ENCODE measurements at regions not wholly inside any gene's neighbourhood (a gene's known extent, or its start where the extent isn't known, plus 50 kb on each side); places are given as distances from the start of the nearest gene placed in this dataset.
A peak's percentile ranks its signal among the peaks of the same experiment; 100 is the strongest.
"Not testable (repeated sequence)": the region's sequence is repeated elsewhere in the genome, so short reads cannot be mapped to it uniquely, and the experiment has no call there.

GRCh38 chr14:34098045-34098984 is 147.4 kb upstream of the EGLN3 start:
- DNase-seq (ENCODE audit: low read depth in 2 of 2) = peak; percentile 30 to 51

GRCh38 chr14:34097644-34098043 is 146.8 kb upstream of the EGLN3 start:
- DNase-seq (ENCODE audit: low read depth in 2 of 2) = no peak

DNA sequence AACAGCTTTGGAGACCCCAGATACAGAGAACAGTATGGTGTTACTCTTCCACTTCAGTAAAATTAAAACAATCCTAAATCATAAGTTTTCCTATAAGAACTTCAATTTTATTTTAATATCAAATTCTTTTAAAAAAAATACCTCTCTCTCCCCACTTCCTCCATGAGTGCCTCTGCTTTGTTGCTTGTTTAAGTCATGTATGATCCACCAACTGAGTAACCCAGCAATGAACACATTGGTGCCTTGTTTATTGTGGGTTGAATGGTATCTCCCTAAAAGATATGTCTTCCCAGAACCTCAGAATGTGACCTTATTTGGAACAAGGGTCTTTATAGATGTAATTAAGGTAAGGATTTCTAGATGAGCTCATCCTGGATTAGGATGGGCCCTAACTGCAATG is 143.5 kb upstream of the EGLN3 start:
- DNase-seq (ENCODE audit: low read depth in 2 of 2) = no peak

DNA sequence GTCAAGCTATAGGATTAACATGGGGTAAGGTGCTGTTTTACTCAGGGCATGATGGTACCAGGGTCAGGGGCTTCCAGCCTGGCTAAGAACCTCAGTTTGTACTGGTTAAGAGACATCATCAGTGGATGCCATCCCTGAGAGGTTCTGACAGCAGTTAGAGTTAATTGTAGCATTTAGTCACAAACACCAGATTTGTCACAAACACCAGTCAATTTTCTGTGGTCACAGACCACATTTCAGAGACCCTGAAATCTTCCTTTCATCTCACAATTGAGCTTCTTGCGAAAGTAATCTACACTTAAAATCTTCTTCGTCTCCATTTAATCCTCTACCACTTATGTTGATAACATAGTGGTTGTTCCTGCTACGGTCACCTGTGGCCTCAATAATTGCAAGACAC is 143.0 kb upstream of the EGLN3 start:
- DNase-seq (ENCODE audit: low read depth in 2 of 2) = no peak

GRCh38 chr14:34090451-34090850 is 139.6 kb upstream of the EGLN3 start:
- DNase-seq (ENCODE audit: low read depth in 2 of 2) = no peak

- DNase-seq (ENCODE audit: low read depth in 2 of 2) = no peak
Measured at GRCh38 chr14:34088914-34089313, 138.0 kb upstream of the EGLN3 start.

- DNase-seq (ENCODE audit: low read depth in 2 of 2) = no peak
Measured at GRCh38 chr14:34087571-34087970, 136.7 kb upstream of the EGLN3 start.

DNA sequence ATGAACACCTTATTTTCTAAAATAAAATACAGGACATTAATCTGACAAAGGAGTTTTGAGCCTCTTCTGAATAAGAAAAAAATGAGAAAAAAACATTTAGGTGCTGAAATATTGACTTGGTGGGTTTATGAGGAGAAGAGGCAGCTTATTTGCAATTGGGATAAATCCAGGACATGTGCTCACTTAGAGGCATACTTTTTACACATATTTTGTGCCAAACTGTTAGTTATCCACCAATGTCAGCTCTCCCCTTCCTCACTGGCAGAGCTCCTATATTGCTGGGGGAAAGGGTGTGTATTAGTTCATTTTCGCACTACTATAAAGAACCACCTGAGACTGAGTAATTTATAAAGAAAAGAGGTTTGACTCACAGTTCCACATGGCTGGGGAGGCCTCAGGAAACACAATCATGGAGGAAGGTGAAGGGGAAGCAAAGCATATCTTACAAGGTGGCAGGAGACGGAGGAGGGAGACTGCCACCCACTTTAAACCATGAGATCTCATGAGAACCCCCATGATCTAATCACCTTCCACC is 135.4 kb upstream of the EGLN3 start:
- no peak for DNase-seq (ENCODE audit: low read depth in 2 of 2)

- no peak for DNase-seq (ENCODE audit: low read depth in 2 of 2)
Measured at GRCh38 chr14:34085695-34086094, 134.8 kb upstream of the EGLN3 start.

- peak; percentile 26 to 47 for DNase-seq (ENCODE audit: low read depth in 2 of 2)
Measured at GRCh38 chr14:34081576-34082136, 130.8 kb upstream of the EGLN3 start.

GRCh38 chr14:34081101-34081575 is 130.3 kb upstream of the EGLN3 start:
- DNase-seq (ENCODE audit: low read depth in 2 of 2) = peak in 1 of 2 donors; percentile 3

DNA sequence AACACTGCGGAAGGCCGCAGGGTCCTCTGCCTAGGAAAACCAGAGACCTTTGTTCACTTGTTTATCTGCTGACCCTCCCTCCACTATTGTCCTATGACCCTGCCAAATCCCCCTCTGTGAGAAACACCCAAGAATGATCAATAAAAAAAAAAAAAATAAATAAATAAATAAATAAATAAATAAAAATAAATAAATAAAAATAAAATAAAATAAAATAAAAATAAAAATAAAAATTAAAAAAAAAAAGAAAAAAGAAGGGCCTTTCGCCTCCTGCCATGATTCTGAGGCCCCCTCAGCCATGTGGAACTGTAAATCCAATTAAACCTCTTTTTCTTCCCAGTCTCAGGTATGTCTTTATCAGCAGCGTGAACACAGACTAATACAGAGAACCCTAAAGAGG is 128.8 kb upstream of the EGLN3 start:
- DNase-seq (ENCODE audit: low read depth in 2 of 2) = not testable (repeated sequence)

GRCh38 chr14:34078117-34078743 is 127.4 kb upstream of the EGLN3 start:
- DNase-seq (ENCODE audit: low read depth in 2 of 2) = no peak

DNA sequence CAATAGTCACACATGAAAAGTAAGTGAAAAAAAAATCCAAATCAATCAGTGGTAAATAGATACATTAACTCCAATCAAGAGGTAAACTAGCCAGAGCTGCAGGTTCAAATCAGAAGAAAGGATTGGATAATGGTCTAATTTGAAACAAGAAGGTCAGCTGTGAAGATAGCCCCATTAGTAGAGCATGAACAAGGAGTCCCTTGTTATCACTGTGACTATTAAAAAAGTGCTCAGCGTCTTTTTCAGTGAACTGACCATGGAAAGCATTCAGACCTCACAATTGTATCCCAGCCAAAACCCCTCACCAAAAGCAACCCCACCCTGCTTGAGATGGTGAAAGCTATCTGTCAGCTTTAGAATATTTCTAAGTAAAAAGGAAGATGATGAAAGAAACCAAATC is 125.0 kb upstream of the EGLN3 start:
- DNase-seq (ENCODE audit: low read depth in 2 of 2) = no peak

DNA sequence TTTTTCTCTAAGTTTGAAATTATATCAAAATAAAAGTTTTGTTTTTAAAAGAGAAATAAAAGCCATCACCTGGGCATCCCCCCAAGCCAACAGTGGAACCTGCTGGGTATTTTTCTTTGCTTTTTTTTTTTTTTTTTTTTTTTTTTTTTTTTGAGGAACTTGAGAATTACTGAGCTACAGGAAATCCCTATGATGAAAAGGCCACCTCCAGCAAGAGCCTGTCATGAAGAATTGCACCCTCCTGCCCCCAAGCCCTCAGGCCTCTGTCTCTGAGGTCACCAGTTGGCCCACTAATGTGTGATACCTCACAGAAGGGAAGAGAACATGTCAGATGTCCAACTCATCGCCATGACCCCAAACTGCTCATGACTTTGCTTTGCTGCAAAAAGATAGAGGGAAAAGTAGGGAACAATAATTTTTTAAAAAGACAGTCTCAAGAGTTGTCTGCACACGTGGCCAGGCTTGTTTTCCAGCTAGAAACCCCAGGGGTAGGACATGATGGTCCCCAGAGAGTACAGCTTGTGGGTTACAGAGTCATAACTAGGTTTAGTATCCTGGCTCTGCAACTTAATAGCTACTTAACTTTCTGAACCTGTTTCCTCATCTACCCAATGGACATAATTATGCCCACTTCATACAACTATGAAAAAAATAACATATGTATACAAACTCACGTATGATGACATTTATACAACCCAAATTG is 124.3 kb upstream of the EGLN3 start:
- no peak for DNase-seq (ENCODE audit: low read depth in 2 of 2)

DNA sequence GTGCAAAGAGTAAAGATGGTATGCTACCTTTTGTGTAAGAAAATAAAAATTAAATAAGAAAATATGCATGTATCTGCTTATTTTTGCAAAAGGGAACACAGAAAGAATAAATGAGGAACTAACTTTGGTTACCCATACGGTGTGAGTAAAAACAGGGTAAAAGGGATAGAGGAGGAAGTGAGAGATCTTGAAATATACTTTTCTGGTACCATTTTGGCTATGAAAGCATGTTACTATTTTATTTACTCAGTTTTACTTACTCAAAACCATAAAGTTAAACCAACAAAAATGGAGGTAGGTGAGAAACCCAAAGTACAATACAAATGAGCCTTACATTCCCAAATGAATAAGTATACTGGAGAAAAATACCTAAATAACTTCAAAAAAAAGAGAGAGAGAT is 122.0 kb upstream of the EGLN3 start:
- DNase-seq (ENCODE audit: low read depth in 2 of 2) = no peak

DNA sequence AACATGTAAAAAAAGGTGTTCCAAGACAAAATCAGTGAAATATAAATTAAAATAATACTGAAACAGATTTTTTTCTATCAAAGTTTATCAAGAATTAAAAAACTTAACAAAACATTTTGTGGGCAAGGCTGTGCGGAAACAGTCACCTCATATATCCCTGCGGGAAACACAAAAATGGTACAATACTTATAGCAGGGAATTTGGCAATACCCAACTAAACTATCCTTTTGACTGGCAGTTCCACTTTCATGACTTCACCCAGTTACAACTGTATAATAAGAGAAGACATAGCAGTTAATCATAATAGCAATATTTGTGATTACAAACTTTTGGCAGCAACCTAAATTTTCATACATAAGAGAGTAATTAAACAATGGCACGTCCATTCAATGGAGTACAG is 121.5 kb upstream of the EGLN3 start:
- no peak for DNase-seq (ENCODE audit: low read depth in 2 of 2)

DNA sequence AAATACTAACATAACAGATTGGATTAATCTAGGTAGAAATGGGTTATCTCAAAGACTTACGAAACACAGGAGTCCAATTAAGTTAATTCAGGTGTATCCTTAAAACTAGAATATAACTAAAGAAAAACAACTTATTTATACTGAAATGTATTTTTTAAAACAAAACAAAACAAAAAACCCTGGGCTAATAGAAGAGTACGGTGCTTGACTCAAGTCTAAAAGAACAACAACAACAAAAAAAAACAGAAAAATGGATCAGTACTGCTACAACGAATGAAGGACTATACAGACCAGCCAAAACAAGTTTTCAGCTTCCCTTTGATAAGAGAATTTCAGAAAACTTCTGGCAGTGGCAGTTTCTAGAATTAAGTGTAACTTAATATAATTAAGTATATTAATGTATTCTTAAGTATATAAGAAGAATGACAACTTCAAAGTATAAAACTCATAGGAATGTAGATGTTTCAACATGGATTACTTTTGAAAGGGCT is 120.1 kb upstream of the EGLN3 start:
- DNase-seq (ENCODE audit: low read depth in 2 of 2) = no peak

GRCh38 chr14:34069854-34070582 is 119.1 kb upstream of the EGLN3 start:
- no peak for DNase-seq (ENCODE audit: low read depth in 2 of 2)

DNA sequence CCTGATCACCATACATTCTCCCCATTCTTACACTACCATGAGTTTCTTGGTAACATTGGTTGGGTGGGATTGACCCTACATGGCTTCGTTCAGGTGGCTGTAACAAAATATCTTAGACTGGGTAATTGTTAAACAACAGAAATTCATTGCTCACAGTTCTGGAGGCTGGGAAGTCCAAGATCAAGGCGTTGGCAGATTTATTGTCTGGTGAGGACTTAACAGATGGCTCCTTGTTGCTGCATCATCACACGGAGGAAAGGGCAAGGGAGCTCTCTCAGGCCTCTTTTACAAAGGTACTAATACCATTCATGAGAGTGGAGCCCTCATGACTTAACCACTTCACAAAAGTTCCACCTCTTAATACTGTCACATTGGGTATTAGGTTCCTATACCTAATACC is 116.7 kb upstream of the EGLN3 start:
- no peak for DNase-seq (ENCODE audit: low read depth in 2 of 2)

All from dermis microvascular lymphatic vessel endothelial cell (primary cell).